HCT116 (cell line): ENCODE measurements at regions not wholly inside any gene's neighbourhood (a gene's known extent, or its start where the extent isn't known, plus 50 kb on each side); places are given as distances from the start of the nearest gene placed in this dataset.

Experiments used
- CEBPB ChIP-seq: IDR thresholded peaks from 2 replicates; pipeline ENCODE4 v1.6.1; 2012; ENCODE audit warnings: low read depth
- CTCF ChIP-seq, 3 experiments: fragments of 200-600 bp in 1 of 3; sonication (generic) in 1 of 3; IDR thresholded peaks in 2 of 3; conservative IDR thresholded peaks in 1 of 3; 2 replicates each; pipeline ENCODE4 v1.5.1; 2012 to 2017; ENCODE audit warnings: low read depth in 2 of 3, low read length in 2 of 3, antibody characterized with exemption in 1 of 3, borderline replicate concordance in 1 of 3, control low read depth in 1 of 3, mild to moderate bottlenecking in 1 of 3, mixed read lengths in 1 of 3, mixed run types in 1 of 3, moderate library complexity in 1 of 3; ENCODE audit not compliant: insufficient read depth in 1 of 3
- ELF1 ChIP-seq: IDR thresholded peaks from 2 replicates; pipeline ENCODE4 v1.6.1; 2012; ENCODE audit warnings: low read depth, borderline replicate concordance
- EZH2phosphoT487 ChIP-seq: fragments of 200-600 bp; IDR thresholded peaks from 2 replicates; pipeline ENCODE4 v1.6.1; 2018; ENCODE audit warnings: antibody characterized with exemption, borderline replicate concordance
- POLR2A ChIP-seq: IDR thresholded peaks from 2 replicates; pipeline ENCODE4 v1.7.0; 2011; ENCODE audit warnings: borderline replicate concordance; ENCODE audit not compliant: insufficient read depth, insufficient read length; ENCODE audit errors: extremely low read depth
- POLR2AphosphoS5 ChIP-seq: IDR thresholded peaks from 2 replicates; pipeline ENCODE4 v1.6.1; 2011; ENCODE audit warnings: mild to moderate bottlenecking, low read depth, low read length, moderate library complexity
- REST ChIP-seq: IDR thresholded peaks from 2 replicates; pipeline ENCODE4 v1.6.1; 2012; ENCODE audit warnings: low read depth
- YY1 ChIP-seq: IDR thresholded peaks from 2 replicates; pipeline ENCODE4 v1.6.1; 2011; ENCODE audit warnings: low read length, low read depth, moderate library complexity, mild to moderate bottlenecking; ENCODE audit not compliant: insufficient replicate concordance; ENCODE audit errors: extremely low read depth
- ZNF274 ChIP-seq: fragments of 200-500 bp; sonication (Bioruptor generic); IDR thresholded peaks from 2 replicates; pipeline ENCODE4 v1.6.1; 2014; ENCODE audit warnings: mild to moderate bottlenecking, low read depth, low read length, inconsistent platforms

- TF ChIP-seq EZH2phosphoT487 (no peak), CTCF (IDR thresholded peaks at IDR 0.05 in 2 of 3, conservative IDR thresholded peaks at IDR 0.05 in 1 of 3; ENCODE audit: borderline replicate concordance in 1 of 3, insufficient read depth in 1 of 3, low read depth in 2 of 3, low read length in 2 of 3) (no peak), CEBPB (no peak), REST (no peak), ELF1 (no peak), POLR2A (no peak), POLR2AphosphoS5 (no peak), YY1 (no peak), ZNF274 (no peak)
These were observed 282.3 kb downstream of the PYDC2 start for GRCh38 chr3:191743283-191743682.
